Duodenal mucosa (tissue), 2 donors: ENCODE measurements at regions not wholly inside any gene's neighbourhood (a gene's known extent, or its start where the extent isn't known, plus 50 kb on each side); places are given as distances from the start of the nearest gene placed in this dataset.
"Not testable (repeated sequence)": the region's sequence is repeated elsewhere in the genome, so short reads cannot be mapped to it uniquely, and the experiment has no call there.

Source experiments
- H3K27ac ChIP-seq: one replicate; pipeline ENCODE4 v1.7.0; 2013; ENCODE audit warnings: low read depth, low read length
- H3K27me3 ChIP-seq, 2 donors: one replicate each; pipeline ENCODE4 v1.7.0; 2013; ENCODE audit warnings: low read length in 2 of 2, control low read depth in 1 of 2; ENCODE audit not compliant: insufficient read depth in 2 of 2, control insufficient read depth in 1 of 2
- H3K36me3 ChIP-seq, 2 donors: one replicate each; pipeline ENCODE4 v1.7.0; 2013; ENCODE audit warnings: low read length in 2 of 2, control low read depth in 1 of 2; ENCODE audit not compliant: insufficient read depth in 2 of 2, control insufficient read depth in 1 of 2
- H3K4me1 ChIP-seq, 2 donors: one replicate each; pipeline ENCODE4 v1.7.0; 2013; ENCODE audit warnings: low read length in 2 of 2, control low read depth in 1 of 2; ENCODE audit not compliant: insufficient read depth in 2 of 2, control insufficient read depth in 1 of 2
- H3K4me3 ChIP-seq, 2 donors: one replicate each; pipeline ENCODE4 v1.7.0; 2013; ENCODE audit warnings: low read length in 2 of 2, low read depth in 1 of 2
- H3K9ac ChIP-seq, 2 donors: one replicate each; pipeline ENCODE4 v1.7.0; 2013; ENCODE audit warnings: low read length in 2 of 2, low read depth in 1 of 2
- H3K9me3 ChIP-seq, 2 donors: one replicate each; pipeline ENCODE4 v1.7.0; 2013; ENCODE audit warnings: low read length in 2 of 2, control low read depth in 1 of 2; ENCODE audit not compliant: control insufficient read depth in 1 of 2

DNA sequence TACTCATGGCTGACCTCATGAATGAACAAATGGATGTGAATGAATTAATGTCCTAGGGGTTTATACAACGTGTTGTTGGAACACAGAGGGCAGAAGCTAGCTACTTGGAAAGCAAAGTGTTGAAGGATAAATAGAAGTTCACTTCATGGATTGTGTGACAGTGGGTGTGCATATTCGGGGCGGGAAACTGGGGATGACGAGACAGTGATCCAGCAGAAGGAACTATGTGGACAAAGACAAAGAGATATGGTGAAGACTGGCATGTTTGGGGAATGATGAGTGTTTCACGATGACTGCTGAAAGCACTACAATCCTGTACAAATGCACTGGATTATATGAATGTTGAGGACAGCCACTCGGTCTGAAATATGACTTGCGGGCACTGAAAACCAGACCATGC, 250.5 kb upstream of the C16orf82 start:
- no peak overlapping the region for H3K4me3 ChIP-seq
- H3K27ac ChIP-seq, result no peak overlapping the region
- no peaks in the 10 kb centered on the region for H3K36me3 ChIP-seq
- H3K27me3 ChIP-seq, result peaks cover 0 to 4% of the 10 kb centered on the region in 2 donors
- peaks cover 0 to 16% of the 10 kb centered on the region in 2 donors for H3K9me3 ChIP-seq
- no peaks in the 10 kb centered on the region for H3K4me1 ChIP-seq
- no peak overlapping the region for H3K9ac ChIP-seq

DNA sequence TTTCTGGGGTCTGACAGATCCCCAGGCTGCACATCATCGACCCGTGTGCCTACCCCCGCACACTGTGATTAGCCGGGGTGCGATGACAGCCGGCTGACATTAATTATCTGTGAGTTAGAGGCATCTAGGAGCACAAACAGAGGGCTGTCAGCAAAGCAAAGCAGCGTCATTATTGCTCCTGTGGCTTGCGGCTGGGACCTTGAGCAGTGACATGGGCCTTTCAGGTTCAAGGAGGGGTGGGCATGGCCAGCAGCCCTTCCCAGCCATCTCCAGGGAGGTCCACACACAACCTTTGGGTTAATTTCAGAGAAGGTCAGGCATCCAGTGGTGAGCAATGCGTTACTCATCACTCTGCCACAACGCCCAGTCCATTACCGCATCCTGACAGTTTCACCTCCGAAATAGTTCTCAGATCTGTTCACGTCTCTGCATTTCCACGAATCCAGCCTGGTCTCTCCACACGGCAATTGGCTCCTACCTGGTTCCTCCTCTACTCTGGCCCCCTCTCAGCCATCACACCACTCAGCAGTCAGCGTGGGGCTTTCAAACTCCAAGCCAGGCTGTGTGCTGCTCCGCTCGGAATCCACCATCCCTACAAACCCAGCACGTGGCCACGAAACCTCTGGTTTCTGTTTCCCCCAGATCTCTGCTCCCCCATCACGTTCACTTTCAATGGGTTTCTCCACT, 249.7 kb upstream of the C16orf82 start:
- Histone ChIP-seq H3K4me3 (no peak overlapping the region), H3K9ac (no peak overlapping the region), H3K27ac (no peak overlapping the region), H3K9me3 (peaks cover 0 to 16% of the 10 kb centered on the region in 2 donors), H3K4me1 (no peaks in the 10 kb centered on the region), H3K36me3 (no peaks in the 10 kb centered on the region), H3K27me3 (peaks cover 0 to 4% of the 10 kb centered on the region in 2 donors)

DNA sequence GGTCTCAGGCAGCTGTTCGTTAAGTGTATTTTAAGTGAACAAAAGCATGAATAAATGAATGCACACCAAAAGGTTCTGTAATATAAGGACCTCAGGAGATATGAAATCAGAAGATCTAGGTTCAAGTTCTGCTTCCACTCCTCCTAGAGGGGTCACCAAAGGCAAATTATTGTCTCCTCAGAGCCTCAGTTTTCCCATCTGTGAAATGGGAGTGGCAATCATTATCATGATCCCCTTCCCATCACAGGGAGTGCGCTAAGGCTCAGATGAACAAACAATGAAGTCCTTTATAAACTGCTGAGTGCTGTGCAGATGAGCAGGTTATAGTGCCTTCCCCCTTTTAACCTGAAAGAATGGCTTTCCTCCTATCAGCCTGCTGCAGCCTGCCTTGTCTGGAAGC, 248.3 kb upstream of the C16orf82 start:
- H3K27me3 ChIP-seq, result peaks cover 0 to 4% of the 10 kb centered on the region in 2 donors
- no peaks in the 10 kb centered on the region for H3K36me3 ChIP-seq

DNA sequence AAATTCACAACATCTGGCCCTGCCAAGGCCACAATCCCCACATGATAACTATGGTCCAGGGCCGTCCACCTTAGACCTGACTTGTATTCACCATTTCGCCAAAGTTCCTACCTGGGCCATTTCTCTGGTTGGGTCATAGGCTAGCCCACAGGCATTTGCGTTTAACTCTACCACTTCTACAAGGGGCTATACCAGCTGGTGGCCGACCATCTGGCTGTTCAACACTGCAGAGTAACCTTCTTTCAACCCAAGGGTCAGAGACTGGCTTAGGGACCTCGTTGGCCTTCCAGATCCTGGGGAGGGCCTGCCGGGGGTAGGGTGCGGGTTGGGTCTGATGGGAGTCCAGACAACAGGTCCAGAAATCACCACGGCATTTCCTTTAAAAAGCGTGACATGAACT, 242.3 kb upstream of the C16orf82 start:
- H3K36me3 ChIP-seq, result no peaks in the 10 kb centered on the region
- no peaks in the 10 kb centered on the region for H3K4me1 ChIP-seq
- H3K27me3 ChIP-seq, result peaks cover 0 to 2% of the 10 kb centered on the region in 2 donors
- H3K9ac ChIP-seq, result no peak overlapping the region
- no peak overlapping the region for H3K4me3 ChIP-seq
- H3K9me3 ChIP-seq, result no peaks in the 10 kb centered on the region
- no peak overlapping the region for H3K27ac ChIP-seq

More for the DNA sequence above, 248.3 kb upstream of the C16orf82 start:
- H3K9me3 ChIP-seq, result peaks cover 0 to 8% of the 10 kb centered on the region in 2 donors
- no peak overlapping the region for H3K27ac ChIP-seq
- H3K4me1 ChIP-seq, result no peaks in the 10 kb centered on the region
- H3K4me3 ChIP-seq, result no peak overlapping the region
- H3K9ac ChIP-seq, result no peak overlapping the region

DNA sequence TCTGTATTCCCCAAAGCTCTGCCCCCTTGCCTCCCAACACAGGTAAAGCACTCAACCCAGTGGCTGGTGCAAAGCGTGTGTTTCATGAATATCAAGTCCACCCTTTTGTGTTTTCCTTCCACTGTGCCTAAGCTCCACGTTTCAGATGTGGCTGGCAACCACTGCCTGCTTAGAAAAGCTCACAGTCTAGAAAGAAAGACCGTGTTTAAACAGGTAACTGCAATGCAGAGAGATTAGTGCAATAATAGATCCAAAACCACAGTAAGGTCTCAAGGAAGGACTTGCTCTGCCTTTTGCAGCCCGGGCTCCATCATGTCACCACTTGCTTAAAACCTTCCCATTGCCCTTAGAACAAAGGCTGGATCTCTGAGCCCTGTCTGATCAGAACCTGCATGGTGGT, 240.2 kb upstream of the C16orf82 start:
- Histone ChIP-seq H3K4me3 (no peak overlapping the region), H3K4me1 (no peaks in the 10 kb centered on the region), H3K27me3 (no peaks in the 10 kb centered on the region), H3K9ac (no peak overlapping the region), H3K9me3 (no peaks in the 10 kb centered on the region), H3K36me3 (no peaks in the 10 kb centered on the region), H3K27ac (no peak overlapping the region)

DNA sequence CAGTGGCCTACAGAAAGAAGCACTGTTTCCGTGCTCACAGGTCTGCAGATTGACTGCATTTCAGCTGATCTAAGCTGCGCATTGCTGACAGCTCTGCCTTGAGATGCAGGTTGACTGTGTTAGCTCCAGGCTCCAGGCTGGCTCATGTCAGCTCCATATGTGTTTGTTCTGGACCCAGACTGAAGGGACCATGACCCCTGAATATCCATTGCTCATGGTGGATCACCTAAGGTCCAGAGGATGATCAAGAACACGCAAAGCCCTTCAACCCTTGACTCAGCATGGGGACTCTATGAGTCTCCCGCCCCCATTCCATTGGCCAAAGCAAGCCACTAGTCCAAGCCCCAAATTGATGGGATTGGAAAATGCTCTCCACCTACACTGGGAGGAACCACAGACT, 239.3 kb upstream of the C16orf82 start:
- Histone ChIP-seq H3K27me3 (no peaks in the 10 kb centered on the region), H3K9ac (no peak overlapping the region), H3K36me3 (no peaks in the 10 kb centered on the region), H3K27ac (no peak overlapping the region), H3K4me1 (no peaks in the 10 kb centered on the region), H3K4me3 (no peak overlapping the region), H3K9me3 (no peaks in the 10 kb centered on the region)

DNA sequence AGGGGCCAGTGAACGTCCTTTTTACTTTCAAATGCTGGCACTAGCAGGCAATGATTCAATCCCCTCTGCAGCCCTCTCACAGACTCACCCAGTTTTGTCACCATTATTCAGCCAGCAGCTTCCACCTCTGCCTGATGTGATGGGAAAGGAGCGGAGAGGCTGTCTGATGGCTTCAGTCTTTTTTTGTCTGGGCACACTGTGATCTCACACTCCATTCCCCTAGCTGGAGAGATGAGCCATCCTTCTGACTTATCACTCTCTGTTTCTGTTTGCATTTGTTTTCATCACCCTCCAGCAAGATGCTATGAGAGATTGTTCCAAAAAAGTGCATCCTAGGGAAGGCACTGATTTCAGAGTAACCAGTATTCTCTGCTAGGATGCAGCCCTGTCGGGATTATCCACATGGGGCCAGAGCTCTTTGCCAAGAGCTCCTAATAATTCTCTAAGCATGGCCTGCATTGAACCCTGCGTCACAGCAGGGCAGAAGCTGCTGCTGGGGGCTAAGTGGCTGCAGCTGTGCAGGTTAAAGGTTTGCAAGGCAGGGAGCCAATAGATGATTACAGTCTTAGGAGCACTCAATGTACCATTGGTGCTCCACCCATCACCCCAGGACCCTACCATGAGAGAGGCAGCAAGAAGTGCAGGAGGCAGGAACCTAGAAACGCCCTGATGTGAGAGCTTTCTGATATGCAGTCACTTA, 236.1 kb upstream of the C16orf82 start:
- Histone ChIP-seq H3K36me3 (no peaks in the 10 kb centered on the region), H3K9me3 (no peaks in the 10 kb centered on the region), H3K4me1 (no peaks in the 10 kb centered on the region), H3K4me3 (no peak overlapping the region), H3K9ac (no peak overlapping the region), H3K27me3 (no peaks in the 10 kb centered on the region), H3K27ac (no peak overlapping the region)

DNA sequence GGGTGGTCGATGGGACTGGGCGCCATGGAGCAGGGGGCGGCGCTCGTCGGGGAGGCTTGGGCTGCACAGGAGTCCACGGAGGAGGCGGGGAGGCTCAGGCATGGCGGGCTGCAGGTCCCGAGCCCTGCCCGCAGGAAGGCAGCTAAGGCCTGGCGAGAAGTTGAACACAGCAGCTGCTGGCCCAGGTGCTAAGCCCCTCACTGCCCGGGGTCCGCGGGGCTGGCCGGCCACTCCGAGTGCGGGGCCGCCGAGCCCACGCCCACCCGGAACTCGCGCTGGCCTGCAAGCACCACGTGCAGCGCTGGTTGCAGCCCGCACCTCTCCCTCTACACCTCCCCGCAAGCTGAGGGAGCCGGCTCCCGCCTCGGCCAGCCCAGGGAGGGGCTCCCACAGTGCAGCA, 230.6 kb upstream of the C16orf82 start:
- H3K27me3 ChIP-seq, H3K9ac ChIP-seq, H3K4me1 ChIP-seq, H3K27ac ChIP-seq, H3K4me3 ChIP-seq, H3K9me3 ChIP-seq, H3K36me3 ChIP-seq: not testable (repeated sequence)

DNA sequence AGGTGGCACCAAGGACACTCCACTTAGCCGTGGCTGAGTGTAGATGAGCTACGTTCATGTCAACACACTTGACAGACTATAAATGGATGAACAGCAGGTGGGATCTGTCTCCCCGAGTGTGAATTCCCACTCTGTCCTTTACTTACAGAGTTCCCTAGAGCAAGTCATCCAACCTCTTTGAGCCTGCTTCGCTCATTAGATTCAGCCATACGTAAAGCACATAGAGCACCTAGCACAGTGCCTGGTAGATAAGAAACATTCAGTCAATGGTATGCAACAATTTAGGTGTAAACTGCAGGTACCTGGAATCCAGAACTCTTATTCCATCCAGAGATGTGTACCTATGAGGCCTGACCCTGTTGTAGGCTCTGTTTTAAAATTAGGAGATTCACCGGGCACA, 227.8 kb upstream of the C16orf82 start:
- no peak overlapping the region for H3K9ac ChIP-seq
- H3K27me3 ChIP-seq, result no peaks in the 10 kb centered on the region
- H3K36me3 ChIP-seq, result no peaks in the 10 kb centered on the region
- H3K4me1 ChIP-seq, result no peaks in the 10 kb centered on the region
- H3K27ac ChIP-seq, result no peak overlapping the region
- H3K9me3 ChIP-seq, result no peaks in the 10 kb centered on the region
- H3K4me3 ChIP-seq, result no peak overlapping the region

DNA sequence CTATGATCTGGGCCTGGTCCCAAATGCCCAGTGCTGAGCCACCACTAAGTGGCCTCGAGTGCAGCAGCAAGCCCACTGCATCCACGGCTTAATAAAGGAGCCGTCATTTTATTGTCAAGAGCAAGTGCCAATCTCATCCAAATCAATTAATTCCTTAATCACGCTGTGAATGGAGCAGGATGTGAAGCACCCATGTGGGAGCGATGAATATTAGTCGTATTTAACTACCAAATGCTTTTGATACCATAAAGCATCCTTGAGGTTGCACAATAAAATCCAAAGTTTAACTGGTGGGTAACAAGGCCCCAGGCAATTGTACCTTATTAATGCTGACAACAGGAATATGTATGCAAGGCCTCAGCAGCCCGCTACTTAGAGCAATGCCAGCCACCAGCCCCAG, 226.0 kb upstream of the C16orf82 start:
- no peaks in the 10 kb centered on the region for H3K27me3 ChIP-seq
- H3K4me3 ChIP-seq, result no peak overlapping the region
- H3K36me3 ChIP-seq, result no peaks in the 10 kb centered on the region
- no peaks in the 10 kb centered on the region for H3K4me1 ChIP-seq
- no peak overlapping the region for H3K9ac ChIP-seq
- H3K27ac ChIP-seq, result no peak overlapping the region
- H3K9me3 ChIP-seq, result no peaks in the 10 kb centered on the region
